ENCODE measurements at regions not wholly inside any gene's neighbourhood (a gene's known extent, or its start where the extent isn't known, plus 50 kb on each side); places are given as distances from the start of the nearest gene placed in this dataset.

- peaks cover 30% of the 10 kb centered on the region for H3K4me1 ChIP-seq
- H3K4me3 ChIP-seq: no peak overlapping the region
- DNase-seq (ENCODE audit: low spot score in 2 of 2): peak in 1 of 2 experiments; percentile 57
- H3K36me3 ChIP-seq (replicated peaks): no peaks in the 10 kb centered on the region
- no peaks in the 10 kb centered on the region for H3K27me3 ChIP-seq (ENCODE audit: low read depth)
- no peaks in the 10 kb centered on the region for H3K9me3 ChIP-seq
- in situ Hi-C loops (cut with MboI; ENCODE audit: low sequenced_read_pairs): no loop called here
Observed at GRCh38 chr3:64464955-64465354, 222.8 kb downstream of the ADAMTS9 start.

GRCh38 chr3:64463981-64464380 lies 223.8 kb downstream of the ADAMTS9 start:
- in situ Hi-C loops (cut with MboI; ENCODE audit: low sequenced_read_pairs): no loop called here
- DNase-seq (ENCODE audit: low spot score in 2 of 2): no peak
- Histone ChIP-seq H3K9me3 (no peaks in the 10 kb centered on the region), H3K36me3 (replicated peaks) (no peaks in the 10 kb centered on the region), H3K4me1 (peaks cover 30% of the 10 kb centered on the region), H3K27me3 (ENCODE audit: low read depth) (no peaks in the 10 kb centered on the region), H3K4me3 (no peak overlapping the region)

GRCh38 chr3:64462203-64462602 lies 225.6 kb downstream of the ADAMTS9 start:
- no peak for DNase-seq (ENCODE audit: low spot score in 2 of 2)
- no peak overlapping the region for H3K4me3 ChIP-seq
- in situ Hi-C loops (cut with MboI; ENCODE audit: low sequenced_read_pairs): no loop called here

GRCh38 chr3:64460877-64461276 lies 226.9 kb downstream of the ADAMTS9 start:
- in situ Hi-C loops (cut with MboI; ENCODE audit: low sequenced_read_pairs): no loop called here
- DNase-seq (ENCODE audit: low spot score in 2 of 2): no peak

More at GRCh38 chr3:64462203-64462602, 225.6 kb downstream of the ADAMTS9 start:
- Histone ChIP-seq H3K4me1 (peaks cover 30% of the 10 kb centered on the region), H3K27me3 (ENCODE audit: low read depth) (no peaks in the 10 kb centered on the region), H3K36me3 (replicated peaks) (no peaks in the 10 kb centered on the region), H3K9me3 (no peaks in the 10 kb centered on the region)

GRCh38 chr3:64460141-64460730 lies 227.6 kb downstream of the ADAMTS9 start:
- peaks cover 27% of the 10 kb centered on the region for H3K4me1 ChIP-seq
- H3K27me3 ChIP-seq (ENCODE audit: low read depth): no peaks in the 10 kb centered on the region
- in situ Hi-C loops (cut with MboI; ENCODE audit: low sequenced_read_pairs): no loop called here
- H3K36me3 ChIP-seq (replicated peaks): no peaks in the 10 kb centered on the region
- DNase-seq (ENCODE audit: low spot score in 2 of 2): no peak
- no peak overlapping the region for H3K4me3 ChIP-seq
- no peaks in the 10 kb centered on the region for H3K9me3 ChIP-seq

More at GRCh38 chr3:64460877-64461276, 226.9 kb downstream of the ADAMTS9 start:
- Histone ChIP-seq H3K36me3 (replicated peaks) (no peaks in the 10 kb centered on the region), H3K4me1 (peaks cover 30% of the 10 kb centered on the region), H3K27me3 (ENCODE audit: low read depth) (no peaks in the 10 kb centered on the region), H3K4me3 (no peak overlapping the region), H3K9me3 (no peaks in the 10 kb centered on the region)

- H3K27me3 ChIP-seq (ENCODE audit: low read depth): no peaks in the 10 kb centered on the region
- H3K9me3 ChIP-seq: no peaks in the 10 kb centered on the region
- H3K4me3 ChIP-seq: no peak overlapping the region
- H3K4me1 ChIP-seq: peaks cover 21% of the 10 kb centered on the region
- in situ Hi-C loops (cut with MboI; ENCODE audit: low sequenced_read_pairs): no loop called here
- DNase-seq (ENCODE audit: low spot score in 2 of 2): no peak
- H3K36me3 ChIP-seq (replicated peaks): no peaks in the 10 kb centered on the region
Observed at GRCh38 chr3:64459711-64460110, 228.1 kb downstream of the ADAMTS9 start.

GRCh38 chr3:64457811-64458210 lies 230.0 kb downstream of the ADAMTS9 start:
- Histone ChIP-seq H3K27me3 (ENCODE audit: low read depth) (no peaks in the 10 kb centered on the region), H3K4me3 (no peak overlapping the region), H3K36me3 (replicated peaks) (no peaks in the 10 kb centered on the region), H3K4me1 (peaks cover 14% of the 10 kb centered on the region), H3K9me3 (no peaks in the 10 kb centered on the region)
- in situ Hi-C loops (cut with MboI; ENCODE audit: low sequenced_read_pairs): no loop called here
- DNase-seq (ENCODE audit: low spot score in 2 of 2): no peak

- Histone ChIP-seq H3K27me3 (ENCODE audit: low read depth) (no peaks in the 10 kb centered on the region), H3K4me1 (peaks cover 6% of the 10 kb centered on the region), H3K36me3 (replicated peaks) (no peaks in the 10 kb centered on the region), H3K9me3 (no peaks in the 10 kb centered on the region), H3K4me3 (no peak overlapping the region)
- DNase-seq (ENCODE audit: low spot score in 2 of 2): no peak
- in situ Hi-C loops (cut with MboI; ENCODE audit: low sequenced_read_pairs): no loop called here
Observed at GRCh38 chr3:64456674-64457073, 231.1 kb downstream of the ADAMTS9 start.

- Histone ChIP-seq H3K4me1 (peaks cover 6% of the 10 kb centered on the region), H3K4me3 (no peak overlapping the region), H3K36me3 (replicated peaks) (no peaks in the 10 kb centered on the region), H3K9me3 (no peaks in the 10 kb centered on the region), H3K27me3 (ENCODE audit: low read depth) (no peaks in the 10 kb centered on the region)
- in situ Hi-C loops (cut with MboI; ENCODE audit: low sequenced_read_pairs): no loop called here
- no peak for DNase-seq (ENCODE audit: low spot score in 2 of 2)
Observed at GRCh38 chr3:64455351-64455750, 230.1 kb upstream of the PRICKLE2 start.

GRCh38 chr3:64454768-64455167 lies 229.5 kb upstream of the PRICKLE2 start:
- DNase-seq (ENCODE audit: low spot score in 2 of 2): no peak
- Histone ChIP-seq H3K4me1 (peaks cover 6% of the 10 kb centered on the region), H3K9me3 (no peaks in the 10 kb centered on the region), H3K4me3 (no peak overlapping the region), H3K27me3 (ENCODE audit: low read depth) (no peaks in the 10 kb centered on the region), H3K36me3 (replicated peaks) (no peaks in the 10 kb centered on the region)
- in situ Hi-C loops (cut with MboI; ENCODE audit: low sequenced_read_pairs): no loop called here

GRCh38 chr3:64454179-64454578 lies 228.9 kb upstream of the PRICKLE2 start:
- Histone ChIP-seq H3K4me1 (peaks cover 6% of the 10 kb centered on the region), H3K9me3 (no peaks in the 10 kb centered on the region), H3K4me3 (no peak overlapping the region), H3K36me3 (replicated peaks) (no peaks in the 10 kb centered on the region), H3K27me3 (ENCODE audit: low read depth) (no peaks in the 10 kb centered on the region)
- no peak for DNase-seq (ENCODE audit: low spot score in 2 of 2)
- in situ Hi-C loops (cut with MboI; ENCODE audit: low sequenced_read_pairs): no loop called here

- no peaks in the 10 kb centered on the region for H3K27me3 ChIP-seq (ENCODE audit: low read depth)
- H3K9me3 ChIP-seq: no peaks in the 10 kb centered on the region
- DNase-seq (ENCODE audit: low spot score in 2 of 2): no peak
- H3K4me1 ChIP-seq: peaks cover 6% of the 10 kb centered on the region
- no peak overlapping the region for H3K4me3 ChIP-seq
- no peaks in the 10 kb centered on the region for H3K36me3 ChIP-seq (replicated peaks)
- in situ Hi-C loops (cut with MboI; ENCODE audit: low sequenced_read_pairs): no loop called here
Observed at GRCh38 chr3:64451283-64452012, 226.2 kb upstream of the PRICKLE2 start.

GRCh38 chr3:64450396-64450956 lies 225.2 kb upstream of the PRICKLE2 start:
- in situ Hi-C loops (cut with MboI; ENCODE audit: low sequenced_read_pairs): no loop called here
- H3K4me1 ChIP-seq: peaks cover 6% of the 10 kb centered on the region
- H3K9me3 ChIP-seq: no peaks in the 10 kb centered on the region
- H3K27me3 ChIP-seq (ENCODE audit: low read depth): no peaks in the 10 kb centered on the region
- H3K36me3 ChIP-seq (replicated peaks): no peaks in the 10 kb centered on the region
- no peak for DNase-seq (ENCODE audit: low spot score in 2 of 2)
- no peak overlapping the region for H3K4me3 ChIP-seq

- Histone ChIP-seq H3K36me3 (replicated peaks) (no peaks in the 10 kb centered on the region), H3K9me3 (no peaks in the 10 kb centered on the region), H3K4me1 (peaks cover 6% of the 10 kb centered on the region), H3K4me3 (no peak overlapping the region), H3K27me3 (ENCODE audit: low read depth) (peaks cover under 1% of the 10 kb centered on the region; the same call in 1 of the 2 replicates)
- no peak for DNase-seq (ENCODE audit: low spot score in 2 of 2)
- in situ Hi-C loops (cut with MboI; ENCODE audit: low sequenced_read_pairs): no loop called here
Observed at GRCh38 chr3:64449026-64449425, 223.8 kb upstream of the PRICKLE2 start.

All from HAP-1 (cell line).